ENCODE measurements at regions not wholly inside any gene's neighbourhood (a gene's known extent, or its start where the extent isn't known, plus 50 kb on each side); places are given as distances from the start of the nearest gene placed in this dataset.

DNA sequence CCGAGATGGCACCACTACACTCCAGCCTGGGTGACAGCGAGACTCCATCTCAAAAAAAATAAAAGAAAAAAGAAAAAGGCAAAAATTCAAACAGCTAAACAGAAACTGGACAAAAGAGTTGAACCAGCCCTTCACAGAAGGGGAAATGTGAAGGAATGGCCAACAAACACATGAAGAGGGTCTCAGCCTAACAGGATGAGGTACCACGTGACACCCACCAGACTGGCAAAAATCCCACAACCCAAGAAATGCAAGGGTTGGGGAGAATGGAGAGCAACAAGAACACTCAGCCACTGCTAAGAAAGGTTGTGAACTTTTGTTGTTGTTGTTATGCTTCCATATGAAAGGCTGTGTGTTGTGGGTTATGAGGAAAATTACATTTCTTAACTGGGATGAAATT lies 357.7 kb downstream of the PREX1 start:
- Mint-ChIP-seq H3K27ac (no peak overlapping the region), H3K4me3 (no peak overlapping the region), H3K36me3 (no peaks in the 10 kb centered on the region), H3K27me3 (peaks cover 5% of the 10 kb centered on the region), H3K4me1 (ENCODE audit: low read depth) (no peaks in the 10 kb centered on the region), H3K9me3 (ENCODE audit: low read depth) (no peaks in the 10 kb centered on the region)

DNA sequence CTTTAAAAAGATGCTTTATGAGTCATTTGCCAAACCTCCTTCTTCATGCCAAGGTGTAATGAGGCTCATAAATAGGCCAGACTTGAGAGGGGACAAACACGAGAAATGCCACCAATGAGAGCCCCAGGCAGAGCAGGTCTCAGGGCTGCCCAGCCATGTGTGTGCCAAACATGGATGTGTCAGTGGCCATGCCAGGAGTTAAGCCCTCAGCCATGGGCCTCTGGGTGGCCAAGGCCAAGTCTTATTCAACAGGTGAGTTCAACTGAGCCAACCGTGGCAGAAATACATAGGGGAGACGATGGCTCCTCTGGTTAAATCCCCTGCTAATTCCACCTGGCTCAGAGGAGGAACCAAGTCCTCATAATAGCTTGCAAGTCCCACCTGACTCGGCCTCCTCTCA lies 358.8 kb downstream of the PREX1 start:
- Mint-ChIP-seq H3K27ac (no peak overlapping the region), H3K4me1 (ENCODE audit: low read depth) (no peaks in the 10 kb centered on the region), H3K36me3 (no peaks in the 10 kb centered on the region), H3K4me3 (no peak overlapping the region), H3K9me3 (ENCODE audit: low read depth) (no peaks in the 10 kb centered on the region), H3K27me3 (peaks cover 5% of the 10 kb centered on the region)

DNA sequence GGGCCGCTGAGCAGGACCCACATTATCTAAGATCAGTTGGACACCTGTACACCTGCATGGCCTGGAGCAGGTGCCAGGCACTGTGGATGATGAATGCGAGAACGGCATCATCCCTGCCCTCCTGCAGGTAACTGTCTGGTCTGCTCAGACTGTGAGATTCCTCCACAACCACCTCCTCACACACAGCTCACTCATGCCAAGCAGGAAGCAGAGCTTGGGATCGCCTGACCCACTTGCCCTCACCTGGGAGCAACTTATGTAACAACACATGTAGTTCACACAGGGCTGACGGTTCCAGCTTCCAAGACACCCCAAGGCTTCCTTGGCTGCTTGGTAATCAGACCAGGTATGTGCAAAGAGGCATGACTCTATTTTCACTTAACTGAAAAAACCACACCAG lies 359.2 kb downstream of the PREX1 start:
- Mint-ChIP-seq H3K4me1 (ENCODE audit: low read depth) (no peaks in the 10 kb centered on the region), H3K9me3 (ENCODE audit: low read depth) (no peaks in the 10 kb centered on the region), H3K27ac (no peak overlapping the region), H3K4me3 (no peak overlapping the region), H3K27me3 (peaks cover 5% of the 10 kb centered on the region), H3K36me3 (no peaks in the 10 kb centered on the region)

DNA sequence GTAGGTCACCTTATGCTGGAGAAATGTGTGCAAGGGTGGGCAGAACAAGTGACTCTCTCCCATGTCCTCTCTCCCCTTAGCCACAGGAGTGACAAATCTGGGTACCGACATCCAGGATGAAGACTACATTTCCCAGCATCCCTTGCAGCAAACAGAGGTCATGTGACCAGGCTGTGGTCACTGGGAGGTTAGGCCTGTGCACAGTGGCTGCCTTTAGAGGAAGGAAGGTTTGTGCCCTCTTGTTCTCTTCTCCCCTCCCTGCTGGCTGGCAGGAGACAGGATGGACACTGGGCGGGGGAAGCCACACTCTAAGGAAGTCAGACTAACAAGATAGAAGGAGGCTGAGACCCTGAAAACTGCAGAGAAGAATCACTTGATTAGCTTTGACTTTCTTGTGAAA lies 360.2 kb downstream of the PREX1 start:
- Mint-ChIP-seq H3K4me3 (no peak overlapping the region), H3K27ac (no peak overlapping the region), H3K27me3 (peaks cover 5% of the 10 kb centered on the region), H3K36me3 (no peaks in the 10 kb centered on the region), H3K4me1 (ENCODE audit: low read depth) (no peaks in the 10 kb centered on the region), H3K9me3 (ENCODE audit: low read depth) (no peaks in the 10 kb centered on the region)

DNA sequence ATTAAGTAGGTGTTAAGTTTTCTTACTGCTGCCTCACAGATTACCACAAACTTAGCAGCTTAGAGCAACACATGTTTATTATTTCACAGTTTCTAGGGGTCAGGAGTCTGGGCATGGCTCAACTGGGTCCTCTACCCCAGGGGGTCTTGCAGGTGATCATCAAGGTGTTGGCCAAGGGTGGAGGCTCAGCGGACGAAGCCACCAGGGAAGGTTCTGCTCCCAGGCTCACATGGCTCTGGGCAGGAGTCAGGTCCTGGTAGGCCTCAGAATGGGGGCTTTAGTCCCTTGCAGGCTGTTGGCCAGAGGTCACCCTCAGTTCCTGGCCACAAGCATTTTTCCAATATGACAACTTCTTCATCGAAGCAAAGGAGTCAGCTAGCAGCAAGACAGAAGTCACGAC lies 362.5 kb downstream of the PREX1 start:
- Mint-ChIP-seq H3K4me1 (ENCODE audit: low read depth) (no peaks in the 10 kb centered on the region), H3K27me3 (no peaks in the 10 kb centered on the region), H3K27ac (no peak overlapping the region), H3K9me3 (ENCODE audit: low read depth) (no peaks in the 10 kb centered on the region), H3K4me3 (no peak overlapping the region), H3K36me3 (no peaks in the 10 kb centered on the region)

DNA sequence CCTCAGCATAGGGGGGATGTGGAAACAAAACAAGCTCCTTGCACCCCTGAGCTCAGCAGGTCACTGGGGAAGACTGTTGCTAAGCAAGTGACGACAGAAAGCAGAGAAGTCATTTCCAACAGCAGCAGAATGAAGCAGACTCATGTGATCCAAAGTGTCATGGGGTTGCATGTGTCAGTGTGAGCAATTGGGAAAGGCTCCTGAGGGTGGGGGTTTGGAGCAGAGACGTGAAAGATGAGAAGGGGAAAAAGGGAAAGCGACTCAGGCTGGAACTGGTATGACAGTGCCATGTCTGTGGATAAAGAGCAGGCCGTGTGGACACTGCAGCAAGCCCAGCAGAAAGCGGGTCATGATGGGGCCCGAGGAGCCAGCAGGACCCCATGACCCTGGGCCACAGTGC lies 363.9 kb downstream of the PREX1 start:
- Mint-ChIP-seq H3K27ac (no peak overlapping the region), H3K36me3 (no peaks in the 10 kb centered on the region), H3K4me1 (ENCODE audit: low read depth) (no peaks in the 10 kb centered on the region), H3K4me3 (no peak overlapping the region), H3K27me3 (no peaks in the 10 kb centered on the region), H3K9me3 (ENCODE audit: low read depth) (no peaks in the 10 kb centered on the region)

DNA sequence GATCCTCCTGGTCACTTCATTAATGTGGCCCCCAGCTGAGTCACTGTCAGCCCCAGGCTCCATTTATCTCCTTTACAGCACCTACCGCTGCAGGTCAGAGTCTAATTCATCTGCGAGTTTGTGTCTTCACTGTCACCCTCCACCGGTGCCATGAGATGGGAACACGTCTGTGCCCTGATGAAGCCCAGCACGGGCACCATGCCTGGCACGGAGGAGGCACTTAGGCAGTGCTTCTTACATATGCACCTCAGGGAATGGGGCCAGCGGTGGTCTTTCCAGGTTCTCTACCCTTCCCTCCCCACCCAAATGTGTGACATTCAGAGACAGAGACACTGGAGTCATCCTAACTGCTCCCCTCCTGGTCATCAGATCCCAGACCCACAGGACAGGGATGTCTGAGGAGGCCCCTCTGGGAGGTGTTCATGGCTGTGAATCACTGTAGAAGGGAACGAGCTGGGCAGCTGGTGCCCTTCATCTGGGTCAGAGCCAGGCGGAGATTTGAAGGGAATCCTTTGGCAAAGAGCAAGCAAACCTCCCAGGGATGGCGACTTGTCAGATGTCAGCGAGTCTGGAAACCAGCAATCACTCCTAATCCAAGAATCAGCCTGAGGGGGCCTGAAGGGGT lies 364.6 kb downstream of the PREX1 start:
- Mint-ChIP-seq H3K36me3 (no peaks in the 10 kb centered on the region), H3K9me3 (ENCODE audit: low read depth) (no peaks in the 10 kb centered on the region), H3K27me3 (peaks cover under 1% of the 10 kb centered on the region), H3K4me1 (ENCODE audit: low read depth) (no peaks in the 10 kb centered on the region), H3K27ac (no peak overlapping the region), H3K4me3 (no peak overlapping the region)

DNA sequence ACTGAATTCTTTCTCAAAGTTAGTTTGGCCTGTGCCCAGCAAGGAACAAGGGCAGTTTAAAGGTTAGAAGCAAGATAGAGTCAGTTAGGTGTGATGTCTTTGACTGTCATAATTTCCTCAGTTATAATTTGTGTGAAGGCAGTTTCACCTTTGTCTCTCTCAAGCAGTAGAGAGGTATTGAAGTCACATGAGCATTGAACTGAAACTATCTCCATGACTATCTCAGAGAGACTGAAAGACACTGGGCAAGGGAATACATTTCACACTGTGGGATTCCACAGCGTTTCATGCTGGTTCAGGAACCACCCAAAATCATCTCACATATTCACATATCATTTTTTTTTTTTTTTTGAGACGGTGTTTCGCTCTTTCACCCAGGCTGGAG lies 366.1 kb downstream of the PREX1 start:
- no peaks in the 10 kb centered on the region for H3K9me3 Mint-ChIP-seq (ENCODE audit: low read depth)
- H3K4me1 Mint-ChIP-seq (ENCODE audit: low read depth): no peaks in the 10 kb centered on the region
- no peaks in the 10 kb centered on the region for H3K36me3 Mint-ChIP-seq
- H3K27ac Mint-ChIP-seq: no peak overlapping the region
- peaks cover 1% of the 10 kb centered on the region for H3K27me3 Mint-ChIP-seq
- H3K4me3 Mint-ChIP-seq: no peak overlapping the region

DNA sequence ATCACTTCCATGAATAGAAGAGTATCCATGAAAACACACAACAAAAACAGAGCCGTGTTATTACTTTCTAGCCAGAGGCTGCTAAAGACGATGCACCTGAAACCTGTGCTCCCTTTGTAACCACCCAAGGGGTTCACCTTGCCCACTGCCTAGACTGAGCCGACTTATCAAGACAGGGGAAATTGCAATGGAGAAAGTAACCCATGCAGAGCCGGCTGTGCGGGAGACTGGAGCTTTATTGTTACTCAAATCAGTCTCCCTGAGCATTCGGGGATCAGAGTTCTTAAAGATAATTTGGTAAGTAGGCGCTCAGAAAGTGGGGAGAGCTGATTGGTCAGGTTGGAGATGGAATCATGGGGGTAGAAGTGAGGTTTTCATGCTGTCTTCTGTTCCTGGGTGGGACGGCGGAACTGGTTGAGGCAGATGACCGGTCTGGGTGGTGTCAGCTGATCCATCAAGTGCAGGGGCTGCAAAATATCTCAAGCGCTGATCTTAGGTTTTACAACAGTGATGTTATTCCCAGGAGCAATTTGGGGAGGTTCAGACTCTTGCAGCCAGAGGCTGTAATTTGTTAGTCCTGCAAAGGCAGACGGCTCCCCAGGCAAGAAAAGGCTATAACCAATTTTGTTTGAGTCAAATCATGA lies 366.6 kb downstream of the PREX1 start:
- no peaks in the 10 kb centered on the region for H3K36me3 Mint-ChIP-seq
- no peaks in the 10 kb centered on the region for H3K9me3 Mint-ChIP-seq (ENCODE audit: low read depth)
- H3K27ac Mint-ChIP-seq: no peak overlapping the region
- no peak overlapping the region for H3K4me3 Mint-ChIP-seq
- H3K4me1 Mint-ChIP-seq (ENCODE audit: low read depth): no peaks in the 10 kb centered on the region
- peaks cover 1% of the 10 kb centered on the region for H3K27me3 Mint-ChIP-seq

DNA sequence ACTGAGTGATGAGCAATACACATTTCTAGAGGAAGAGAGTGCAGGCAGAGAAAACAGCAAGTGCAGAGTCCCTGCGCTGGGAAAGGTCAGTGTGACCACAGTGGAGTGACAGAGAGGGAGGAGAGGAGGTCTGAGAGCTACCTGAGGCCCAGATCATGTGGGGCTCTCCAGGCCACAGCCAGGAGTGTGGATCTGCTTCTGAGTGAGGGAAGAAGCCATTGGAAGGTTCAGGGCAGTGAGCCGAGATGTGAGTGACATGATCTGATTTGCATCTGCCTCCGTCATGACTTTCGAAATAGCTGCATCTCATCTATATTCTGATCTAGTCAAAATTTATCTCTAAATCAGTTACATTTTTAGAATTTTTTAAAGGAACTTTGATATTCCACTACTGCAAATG lies 367.1 kb downstream of the PREX1 start:
- Mint-ChIP-seq H3K9me3 (ENCODE audit: low read depth) (no peaks in the 10 kb centered on the region), H3K27ac (no peak overlapping the region), H3K27me3 (peaks cover 1% of the 10 kb centered on the region), H3K4me1 (ENCODE audit: low read depth) (no peaks in the 10 kb centered on the region), H3K4me3 (no peak overlapping the region), H3K36me3 (no peaks in the 10 kb centered on the region)

DNA sequence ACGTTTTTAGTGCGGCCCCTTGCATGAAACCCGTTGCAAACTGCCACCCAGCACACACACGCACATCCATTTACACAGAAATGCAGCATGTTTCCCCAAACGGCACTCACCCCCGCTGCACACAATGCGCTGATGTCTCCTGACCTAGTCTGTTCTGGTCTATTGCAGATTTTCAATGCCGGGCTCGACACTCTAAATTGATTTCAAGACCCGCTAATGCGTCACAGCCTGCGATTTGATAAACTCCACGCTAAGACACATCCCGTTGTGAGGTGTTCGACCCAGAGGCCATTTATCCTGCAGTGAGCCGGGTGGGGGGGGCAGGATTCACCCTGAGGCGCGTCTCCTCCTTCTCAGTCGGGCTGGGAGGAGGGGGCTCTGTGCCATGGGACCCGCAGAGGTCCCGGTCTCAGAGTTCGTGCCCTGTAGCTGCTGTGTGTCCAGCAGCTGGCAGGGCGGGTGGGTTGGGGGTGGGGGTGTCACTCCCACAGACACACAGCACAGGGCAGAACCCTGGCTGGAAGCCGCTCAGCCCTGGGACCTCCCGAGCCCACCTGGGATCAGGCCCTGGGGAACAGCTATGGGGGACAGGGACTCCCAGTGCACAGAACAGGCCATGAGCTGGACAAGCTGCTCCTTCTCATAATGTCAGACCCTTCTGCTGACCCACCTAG lies 367.9 kb downstream of the PREX1 start:
- peaks cover 1% of the 10 kb centered on the region for H3K27me3 Mint-ChIP-seq
- H3K4me3 Mint-ChIP-seq: no peak overlapping the region
- H3K9me3 Mint-ChIP-seq (ENCODE audit: low read depth): no peaks in the 10 kb centered on the region
- H3K36me3 Mint-ChIP-seq: no peaks in the 10 kb centered on the region
- no peak overlapping the region for H3K27ac Mint-ChIP-seq
- no peaks in the 10 kb centered on the region for H3K4me1 Mint-ChIP-seq (ENCODE audit: low read depth)

DNA sequence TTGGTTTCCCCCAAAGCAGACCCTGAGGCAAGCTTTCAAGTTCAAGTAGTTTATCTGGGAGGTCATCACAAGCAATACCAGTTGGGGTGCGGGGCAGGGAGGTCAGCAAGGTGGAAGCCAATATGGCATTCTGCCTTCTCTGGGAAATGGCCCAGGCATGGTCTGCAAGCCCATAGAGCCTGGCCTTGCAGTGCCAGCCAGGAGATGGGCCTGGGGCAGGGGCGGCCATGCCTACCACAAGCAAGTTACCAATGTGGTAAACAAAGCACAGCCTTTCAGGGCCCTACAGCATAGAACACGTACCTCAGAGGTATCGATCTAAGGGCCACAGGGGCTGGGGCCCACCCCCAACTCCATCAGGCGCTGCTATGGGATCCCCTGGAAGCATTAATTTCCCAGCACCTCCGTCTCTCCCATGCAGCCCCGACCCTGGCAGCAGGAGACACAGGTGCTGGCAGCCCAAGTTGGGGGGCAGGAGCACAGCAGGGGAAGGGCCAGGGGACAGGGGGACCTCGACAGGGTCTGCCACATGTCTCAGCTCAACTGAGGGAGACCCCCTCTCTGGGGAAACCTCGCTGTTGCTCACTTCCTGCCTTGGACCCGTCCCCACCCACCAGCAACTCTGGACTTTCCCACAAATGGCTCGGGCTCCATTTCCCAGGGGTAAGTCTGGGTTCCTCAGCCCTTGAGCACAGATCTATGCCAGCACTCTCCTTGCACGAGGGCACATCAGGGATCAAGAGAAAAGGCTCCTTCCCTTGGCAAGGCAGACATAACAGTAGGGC lies 369.0 kb downstream of the PREX1 start:
- Mint-ChIP-seq H3K4me3 (no peak overlapping the region), H3K4me1 (ENCODE audit: low read depth) (no peaks in the 10 kb centered on the region), H3K27ac (no peak overlapping the region), H3K36me3 (no peaks in the 10 kb centered on the region), H3K9me3 (ENCODE audit: low read depth) (no peaks in the 10 kb centered on the region), H3K27me3 (peaks cover 2% of the 10 kb centered on the region)

DNA sequence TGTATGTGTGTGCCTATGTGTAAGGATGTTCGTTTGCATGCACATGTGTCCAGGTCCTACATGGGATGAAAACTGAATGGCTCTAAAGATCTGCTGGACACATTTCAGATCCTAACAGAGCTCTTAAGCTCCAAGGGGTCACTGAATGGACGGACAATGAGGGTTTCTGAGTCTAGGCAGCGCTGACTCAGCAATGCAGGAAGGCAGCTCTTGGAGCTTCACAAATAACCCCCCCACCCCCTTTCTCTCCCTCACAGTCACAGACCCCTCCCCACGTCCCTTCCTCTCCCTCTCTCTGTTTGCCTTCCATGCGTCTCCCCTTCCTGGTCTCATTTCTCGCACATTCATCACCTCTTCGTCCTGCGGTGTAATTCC lies 369.8 kb downstream of the PREX1 start:
- Mint-ChIP-seq H3K36me3 (no peaks in the 10 kb centered on the region), H3K4me1 (ENCODE audit: low read depth) (no peaks in the 10 kb centered on the region), H3K27ac (no peak overlapping the region), H3K27me3 (peaks cover 4% of the 10 kb centered on the region), H3K4me3 (no peak overlapping the region), H3K9me3 (ENCODE audit: low read depth) (no peaks in the 10 kb centered on the region)

DNA sequence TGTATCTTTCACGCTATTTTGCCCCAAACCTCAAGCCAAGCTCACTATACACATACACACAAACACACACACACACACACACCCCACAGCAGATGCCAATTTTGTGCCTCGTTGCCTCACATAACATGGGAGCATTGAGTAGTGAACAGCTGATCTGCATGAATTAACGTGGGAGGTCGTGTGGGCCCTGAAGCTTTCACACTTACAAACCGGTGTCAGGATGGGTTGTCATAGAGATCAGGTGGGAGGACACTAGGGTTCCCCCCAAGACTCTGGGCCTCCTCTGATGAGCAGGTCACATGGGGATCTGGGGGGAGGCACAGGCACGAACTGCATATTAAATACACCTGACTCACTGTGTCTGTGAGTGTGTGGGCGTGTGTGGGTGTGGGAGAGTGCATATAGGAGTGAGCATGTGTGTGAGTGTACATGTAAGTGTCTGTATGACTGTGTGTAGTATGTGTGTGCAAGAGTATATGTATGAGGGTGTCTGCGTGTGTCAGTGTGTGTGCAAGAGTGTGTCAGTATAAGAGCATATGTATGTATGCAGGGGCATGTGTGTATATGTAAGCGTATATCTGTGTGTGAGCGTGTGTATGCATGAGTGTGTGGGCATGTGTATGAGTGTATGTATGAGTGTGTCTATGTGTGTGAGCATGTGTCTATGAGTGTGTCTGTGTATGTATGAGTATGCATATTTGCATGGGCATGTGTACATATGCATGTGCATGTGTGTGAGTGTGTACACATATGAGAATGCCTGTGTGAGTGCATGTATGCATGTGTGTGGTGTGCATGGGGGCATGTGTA lies 370.4 kb downstream of the PREX1 start:
- Mint-ChIP-seq H3K36me3 (no peaks in the 10 kb centered on the region), H3K27me3 (peaks cover 4% of the 10 kb centered on the region), H3K27ac (no peak overlapping the region), H3K9me3 (ENCODE audit: low read depth) (no peaks in the 10 kb centered on the region), H3K4me1 (ENCODE audit: low read depth) (no peaks in the 10 kb centered on the region), H3K4me3 (no peak overlapping the region)

Data from activated naive CD8-positive, alpha-beta T cell (primary cell).